GM23338 (cell line): ENCODE measurements at regions not wholly inside any gene's neighbourhood (a gene's known extent, or its start where the extent isn't known, plus 50 kb on each side); places are given as distances from the start of the nearest gene placed in this dataset.

Experiments
- CTCF ChIP-seq, 2 experiments: fragments of 200-600 bp in 1 of 2; sonication (generic) in 1 of 2; conservative IDR thresholded peaks; 2 replicates each; pipeline versions ENCODE4 v1.5.1 to v1.6.1; 2016 to 2017; ENCODE audit warnings: antibody characterized with exemption in 2 of 2, low read depth in 2 of 2, mild to moderate bottlenecking in 2 of 2, moderate library complexity in 1 of 2
- EZH2 ChIP-seq: fragments of 200-600 bp; sonication (generic); IDR thresholded peaks from one replicate; pipeline ENCODE4 v1.8.0; 2017; ENCODE audit warnings: antibody characterized with exemption, mild to moderate bottlenecking, low read depth; ENCODE audit not compliant: unreplicated experiment
- EZH2phosphoT487 ChIP-seq: fragments of 200-600 bp; sonication (generic); IDR thresholded peaks from one replicate; pipeline ENCODE4 v1.8.1; 2018; ENCODE audit warnings: antibody characterized with exemption; ENCODE audit not compliant: unreplicated experiment
- POLR2AphosphoS5 ChIP-seq: IDR thresholded peaks from 2 replicates; pipeline ENCODE4 v1.6.1; 2016; ENCODE audit warnings: antibody characterized with exemption, low read depth
- REST ChIP-seq: IDR thresholded peaks from one replicate; pipeline ENCODE4 v1.6.1; 2018; ENCODE audit warnings: antibody characterized with exemption; ENCODE audit not compliant: unreplicated experiment
- STAT1 ChIP-seq: IDR thresholded peaks from one replicate; pipeline ENCODE4 v1.6.1; 2016; ENCODE audit warnings: antibody characterized with exemption; ENCODE audit not compliant: unreplicated experiment

- no peak for TF ChIP-seq CTCF (conservative IDR thresholded peaks at IDR 0.05; ENCODE audit: low read depth in 2 of 2)
- TF ChIP-seq STAT1 = no peak
- no peak for TF ChIP-seq EZH2
- no peak for TF ChIP-seq EZH2phosphoT487
- no peak for TF ChIP-seq REST
- TF ChIP-seq POLR2AphosphoS5 = no peak
These were observed 186.0 kb downstream of the TMTC3 start for GRCh38 chr12:88328090-88328489.
